ENCODE measurements at regions not wholly inside any gene's neighbourhood (a gene's known extent, or its start where the extent isn't known, plus 50 kb on each side); places are given as distances from the start of the nearest gene placed in this dataset.

- TF ChIP-seq CTCF (IDR thresholded peaks at IDR 0.05), result no peak
- TF ChIP-seq POLR2A (IDR thresholded peaks at IDR 0.05), result no peak
Observed at GRCh38 chr4:127048376-127049044, 584.2 kb upstream of the INTU start.

All from Peyer's patch (tissue), 4 donors.